T-helper 1 cell treated with Interleukin-12 subunit alpha and Interleukin-12 subunit beta and Interleukin-4 antibody, amounts not matched to agents 30 μg/mL and 1 μg/mL, for 36 hours (primary cell): ENCODE measurements at regions not wholly inside any gene's neighbourhood (a gene's known extent, or its start where the extent isn't known, plus 50 kb on each side); places are given as distances from the start of the nearest gene placed in this dataset.

ENCODE experiments used
- H3K27ac Mint-ChIP-seq: one replicate; pipeline ENCODE4 v1.8.0; 2021; ENCODE audit warnings: mild to moderate bottlenecking, mixed read lengths
- H3K27me3 Mint-ChIP-seq: one replicate; pipeline ENCODE4 v1.8.0; 2021; ENCODE audit warnings: low read depth, mixed read lengths
- H3K36me3 Mint-ChIP-seq: one replicate; pipeline ENCODE4 v1.8.0; 2021; ENCODE audit warnings: low read depth, mixed read lengths
- H3K4me1 Mint-ChIP-seq: one replicate; pipeline ENCODE4 v1.8.0; 2021; ENCODE audit warnings: low read depth, mixed read lengths
- H3K4me3 Mint-ChIP-seq: one replicate; pipeline ENCODE4 v1.8.0; 2021; ENCODE audit warnings: mild to moderate bottlenecking, moderate library complexity, mixed read lengths
- H3K9me3 Mint-ChIP-seq: one replicate; pipeline ENCODE4 v1.8.0; 2021; ENCODE audit warnings: mixed read lengths

- H3K36me3 Mint-ChIP-seq: no peaks in the 10 kb centered on the region
- peaks cover 22% of the 10 kb centered on the region for H3K4me1 Mint-ChIP-seq
- H3K4me3 Mint-ChIP-seq: no peak overlapping the region
- peaks cover 67% of the 10 kb centered on the region for H3K27me3 Mint-ChIP-seq
- H3K9me3 Mint-ChIP-seq: no peaks in the 10 kb centered on the region
- no peak overlapping the region for H3K27ac Mint-ChIP-seq
Measured at GRCh38 chr2:203585516-203585915, 50.4 kb upstream of the RAPH1 start.

DNA sequence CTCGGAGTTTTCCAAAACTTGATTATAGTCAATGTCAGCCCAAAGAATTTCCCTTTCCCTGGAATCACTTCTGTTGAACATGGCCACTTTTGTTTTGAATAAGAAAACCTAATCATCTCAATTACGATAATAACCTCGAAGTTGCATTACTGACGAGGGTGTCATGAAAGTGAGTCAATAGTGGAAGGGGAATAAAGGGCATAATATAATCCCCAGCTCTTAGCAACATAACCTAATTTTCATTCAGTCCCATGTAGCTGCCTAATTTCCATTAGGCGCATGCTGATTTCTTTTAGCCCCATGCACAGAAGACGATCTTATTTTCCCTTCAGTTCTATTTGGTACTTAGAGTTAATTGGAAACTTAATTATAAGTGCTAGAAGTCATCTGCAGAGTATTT lies 51.1 kb upstream of the RAPH1 start:
- Mint-ChIP-seq H3K4me3 (no peak overlapping the region), H3K36me3 (no peaks in the 10 kb centered on the region), H3K4me1 (peaks cover 19% of the 10 kb centered on the region), H3K27ac (no peak overlapping the region), H3K27me3 (peaks cover 68% of the 10 kb centered on the region), H3K9me3 (no peaks in the 10 kb centered on the region)

DNA sequence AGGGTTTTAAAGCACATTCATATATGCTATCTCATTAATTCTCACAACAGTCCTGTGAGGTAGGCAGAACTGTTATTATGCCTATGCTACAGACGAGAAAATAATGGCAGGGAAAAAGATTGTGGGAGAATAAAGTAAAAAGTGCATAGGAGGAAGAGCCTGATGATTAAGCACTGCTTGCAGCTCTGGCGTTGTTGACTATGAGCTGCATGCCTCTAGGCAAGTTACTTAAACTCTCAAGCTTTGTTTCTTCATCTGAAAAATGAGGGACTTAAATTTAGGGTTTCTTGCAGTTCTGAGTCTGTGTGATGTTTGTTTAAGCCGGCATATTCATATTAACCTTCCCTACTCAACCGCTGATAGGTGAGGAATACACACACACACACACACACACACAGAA lies 51.6 kb upstream of the RAPH1 start:
- H3K27me3 Mint-ChIP-seq: peaks cover 71% of the 10 kb centered on the region
- no peaks in the 10 kb centered on the region for H3K9me3 Mint-ChIP-seq
- no peaks in the 10 kb centered on the region for H3K36me3 Mint-ChIP-seq
- peaks cover 20% of the 10 kb centered on the region for H3K4me1 Mint-ChIP-seq
- no peak overlapping the region for H3K4me3 Mint-ChIP-seq
- no peak overlapping the region for H3K27ac Mint-ChIP-seq

GRCh38 chr2:203590496-203590895 lies 55.4 kb upstream of the RAPH1 start:
- Mint-ChIP-seq H3K4me1 (peaks cover 6% of the 10 kb centered on the region), H3K27me3 (peaks cover 68% of the 10 kb centered on the region), H3K9me3 (no peaks in the 10 kb centered on the region), H3K27ac (no peak overlapping the region), H3K4me3 (no peak overlapping the region), H3K36me3 (no peaks in the 10 kb centered on the region)

DNA sequence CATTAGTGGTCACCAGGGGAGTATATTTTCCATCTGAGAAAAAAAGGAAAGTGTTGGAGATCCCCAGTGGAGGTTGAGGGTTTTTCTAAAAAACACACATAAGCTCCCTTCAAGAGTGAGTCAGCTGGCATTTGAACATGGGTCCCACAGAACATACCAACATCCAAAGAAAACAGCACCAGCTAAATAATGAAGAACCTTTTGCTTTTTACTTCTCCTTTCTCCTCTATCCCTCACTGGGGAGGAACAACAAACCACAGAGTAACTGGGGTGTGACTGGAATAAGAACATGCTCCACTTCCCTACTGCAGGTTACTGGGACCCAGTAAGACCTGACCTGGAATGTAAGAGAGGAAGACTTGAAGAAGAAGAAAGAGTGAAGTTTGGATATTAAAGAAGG lies 56.5 kb upstream of the RAPH1 start:
- Mint-ChIP-seq H3K27ac (no peak overlapping the region), H3K36me3 (peaks cover 1% of the 10 kb centered on the region), H3K4me1 (peaks cover 6% of the 10 kb centered on the region), H3K9me3 (no peaks in the 10 kb centered on the region), H3K27me3 (peaks cover 65% of the 10 kb centered on the region), H3K4me3 (no peak overlapping the region)

DNA sequence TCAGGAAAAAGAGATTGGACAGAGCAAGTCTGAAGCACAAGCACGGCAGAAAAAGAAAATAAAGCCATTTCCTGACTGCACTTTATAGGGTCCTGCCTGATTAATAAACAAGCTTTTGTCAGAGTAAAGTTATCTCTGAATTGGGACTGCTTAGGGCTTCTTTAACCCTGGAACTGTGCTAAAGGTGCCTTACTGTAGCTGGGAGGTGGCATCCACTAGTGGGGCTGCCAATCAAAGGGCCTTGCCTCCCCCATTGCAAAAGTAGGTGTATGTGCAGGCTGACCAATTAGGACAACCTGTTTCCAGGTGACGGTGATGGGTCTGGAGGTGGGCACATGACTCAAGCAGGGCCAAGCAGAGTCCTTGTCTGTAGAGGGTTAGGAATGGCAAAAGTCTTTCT lies 57.4 kb upstream of the RAPH1 start:
- H3K4me1 Mint-ChIP-seq: peaks cover 11% of the 10 kb centered on the region
- H3K36me3 Mint-ChIP-seq: peaks cover 1% of the 10 kb centered on the region
- H3K4me3 Mint-ChIP-seq: no peak overlapping the region
- no peak overlapping the region for H3K27ac Mint-ChIP-seq
- peaks cover 64% of the 10 kb centered on the region for H3K27me3 Mint-ChIP-seq
- no peaks in the 10 kb centered on the region for H3K9me3 Mint-ChIP-seq

DNA sequence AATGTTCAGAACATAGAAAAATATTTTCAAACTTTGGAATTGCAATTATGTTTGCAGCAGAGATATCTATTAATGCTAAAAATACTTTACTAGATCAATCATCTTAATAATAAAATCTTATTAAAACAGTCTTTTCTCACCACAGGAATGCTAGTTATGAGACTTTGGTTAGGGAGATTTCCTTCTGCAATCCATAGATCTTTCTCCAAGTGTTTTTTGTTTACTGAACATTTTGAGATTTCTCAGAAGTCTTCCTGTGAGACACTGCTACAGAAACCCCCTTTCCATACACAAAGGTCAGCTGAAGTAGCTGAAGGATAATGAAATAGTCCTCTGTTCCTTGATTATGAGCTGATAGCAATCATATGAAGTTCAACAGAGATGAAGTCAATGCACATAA lies 59.4 kb upstream of the RAPH1 start:
- Mint-ChIP-seq H3K9me3 (no peaks in the 10 kb centered on the region), H3K4me1 (peaks cover 28% of the 10 kb centered on the region), H3K27me3 (peaks cover 64% of the 10 kb centered on the region), H3K27ac (no peak overlapping the region), H3K4me3 (no peak overlapping the region), H3K36me3 (peaks cover 4% of the 10 kb centered on the region)

- H3K27me3 Mint-ChIP-seq: peaks cover 58% of the 10 kb centered on the region
- H3K9me3 Mint-ChIP-seq: no peaks in the 10 kb centered on the region
- H3K4me1 Mint-ChIP-seq: peaks cover 35% of the 10 kb centered on the region
- peaks cover 4% of the 10 kb centered on the region for H3K36me3 Mint-ChIP-seq
- H3K4me3 Mint-ChIP-seq: no peak overlapping the region
- no peak overlapping the region for H3K27ac Mint-ChIP-seq
Measured at GRCh38 chr2:203596183-203596582, 61.1 kb upstream of the RAPH1 start.

DNA sequence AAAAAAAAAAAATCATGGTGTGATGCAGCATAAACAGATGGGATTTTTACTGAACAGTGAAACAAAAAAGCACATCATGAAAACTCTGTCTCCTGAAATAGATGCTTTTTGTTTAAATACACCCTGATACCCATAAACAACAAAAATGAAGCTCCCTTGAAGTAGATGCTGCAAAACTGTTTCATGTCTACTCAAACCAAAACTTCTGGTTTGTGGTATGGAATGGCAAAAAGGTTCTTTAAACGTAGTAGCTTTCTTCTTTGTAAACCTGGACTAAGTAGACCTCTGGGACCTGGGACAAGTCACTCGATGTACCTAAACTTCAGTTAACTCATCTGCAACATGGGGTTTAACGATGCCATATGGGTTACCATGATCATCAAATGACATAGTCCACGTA lies 64.4 kb upstream of the RAPH1 start:
- Mint-ChIP-seq H3K4me3 (no peak overlapping the region), H3K9me3 (no peaks in the 10 kb centered on the region), H3K36me3 (peaks cover 4% of the 10 kb centered on the region), H3K27me3 (peaks cover 63% of the 10 kb centered on the region), H3K27ac (peak overlapping the region; percentile 18), H3K4me1 (peaks cover 33% of the 10 kb centered on the region)

DNA sequence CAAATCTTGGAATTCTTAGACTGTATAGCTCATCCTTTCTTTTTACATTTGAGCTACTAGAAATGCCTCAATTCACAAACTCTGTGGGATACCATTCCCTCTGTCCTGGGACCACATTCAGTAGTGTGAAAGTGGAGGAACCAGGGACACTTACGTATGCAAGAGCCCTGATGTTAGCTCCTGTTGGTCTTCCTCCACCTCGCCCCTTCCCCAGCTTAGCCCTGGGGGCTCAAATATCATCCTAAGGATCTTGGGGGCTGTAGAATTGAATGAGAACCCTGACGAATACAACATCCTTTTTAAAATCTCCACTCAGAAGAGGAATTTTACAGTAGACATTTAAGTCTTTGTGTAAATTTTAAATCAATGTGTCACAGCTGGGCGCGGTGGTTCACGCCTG lies 65.2 kb upstream of the RAPH1 start:
- Mint-ChIP-seq H3K27me3 (peaks cover 57% of the 10 kb centered on the region), H3K36me3 (peaks cover 4% of the 10 kb centered on the region), H3K9me3 (no peaks in the 10 kb centered on the region), H3K4me3 (no peak overlapping the region), H3K27ac (no peak overlapping the region), H3K4me1 (peaks cover 29% of the 10 kb centered on the region)

- H3K27me3 Mint-ChIP-seq: peaks cover 49% of the 10 kb centered on the region
- no peak overlapping the region for H3K4me3 Mint-ChIP-seq
- H3K9me3 Mint-ChIP-seq: no peaks in the 10 kb centered on the region
- H3K4me1 Mint-ChIP-seq: peaks cover 15% of the 10 kb centered on the region
- H3K36me3 Mint-ChIP-seq: no peaks in the 10 kb centered on the region
- H3K27ac Mint-ChIP-seq: no peak overlapping the region
Measured at GRCh38 chr2:203603456-203604389, 68.6 kb upstream of the RAPH1 start.

DNA sequence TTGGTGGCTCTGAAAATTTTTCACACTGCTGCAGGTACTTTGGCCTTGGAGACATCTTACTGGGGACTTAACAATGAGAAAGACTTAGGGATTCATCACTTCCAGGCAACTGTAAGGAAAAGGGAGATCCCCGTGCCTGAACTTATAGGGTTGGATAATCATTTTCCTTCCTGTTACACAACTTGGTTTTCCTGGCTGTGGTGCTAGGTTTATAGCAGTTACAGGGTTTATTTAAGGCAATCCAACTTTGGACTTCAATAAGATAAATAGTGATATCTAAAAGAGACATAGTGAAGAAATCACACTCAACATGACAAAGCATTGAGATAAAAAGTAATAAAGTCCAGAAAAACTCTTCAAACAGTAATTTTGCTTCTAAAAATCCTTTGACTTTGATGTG lies 70.2 kb upstream of the RAPH1 start:
- Mint-ChIP-seq H3K4me3 (no peak overlapping the region), H3K27ac (no peak overlapping the region), H3K36me3 (no peaks in the 10 kb centered on the region), H3K9me3 (no peaks in the 10 kb centered on the region), H3K27me3 (peaks cover 46% of the 10 kb centered on the region), H3K4me1 (peaks cover under 1% of the 10 kb centered on the region)

- no peaks in the 10 kb centered on the region for H3K36me3 Mint-ChIP-seq
- H3K9me3 Mint-ChIP-seq: no peaks in the 10 kb centered on the region
- H3K27ac Mint-ChIP-seq: no peak overlapping the region
- H3K4me1 Mint-ChIP-seq: no peaks in the 10 kb centered on the region
- peaks cover 44% of the 10 kb centered on the region for H3K27me3 Mint-ChIP-seq
- no peak overlapping the region for H3K4me3 Mint-ChIP-seq
Measured at GRCh38 chr2:203606051-203606450, 71.0 kb upstream of the RAPH1 start.

GRCh38 chr2:203610558-203610957 lies 75.5 kb upstream of the RAPH1 start:
- no peaks in the 10 kb centered on the region for H3K9me3 Mint-ChIP-seq
- H3K4me1 Mint-ChIP-seq: peaks cover 3% of the 10 kb centered on the region
- peaks cover 15% of the 10 kb centered on the region for H3K27me3 Mint-ChIP-seq
- no peaks in the 10 kb centered on the region for H3K36me3 Mint-ChIP-seq
- no peak overlapping the region for H3K27ac Mint-ChIP-seq
- no peak overlapping the region for H3K4me3 Mint-ChIP-seq

DNA sequence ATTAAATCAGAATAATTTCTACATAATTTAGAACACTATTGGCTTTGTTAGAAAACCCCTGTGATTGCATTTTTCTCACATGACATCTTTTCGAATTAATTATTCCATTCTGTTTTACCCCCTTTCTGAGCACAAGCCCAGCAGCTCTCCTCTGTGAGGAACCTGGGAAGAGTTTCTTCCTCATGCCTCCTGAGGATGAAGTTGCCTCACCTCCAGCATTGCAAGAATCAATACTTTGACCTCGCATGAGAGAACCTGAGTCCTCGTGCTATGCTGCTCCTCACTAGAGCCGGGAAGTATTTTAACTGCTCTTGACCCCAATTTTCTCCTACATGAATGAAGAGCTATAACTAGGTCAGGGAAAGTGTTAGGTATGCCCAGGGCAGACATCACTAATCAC lies 77.1 kb upstream of the RAPH1 start:
- Mint-ChIP-seq H3K27ac (no peak overlapping the region), H3K27me3 (peaks cover 16% of the 10 kb centered on the region), H3K4me1 (peaks cover 3% of the 10 kb centered on the region), H3K36me3 (peaks cover 2% of the 10 kb centered on the region), H3K9me3 (no peaks in the 10 kb centered on the region), H3K4me3 (no peak overlapping the region)
